ENCODE measurements at regions not wholly inside any gene's neighbourhood (a gene's known extent, or its start where the extent isn't known, plus 50 kb on each side); places are given as distances from the start of the nearest gene placed in this dataset.
"Not testable (repeated sequence)": the region's sequence is repeated elsewhere in the genome, so short reads cannot be mapped to it uniquely, and the experiment has no call there.

GRCh38 chr1:207250431-207250830 lies 71.0 kb upstream of the CD55 start:
- H3K4me1 ChIP-seq: no peaks in the 10 kb centered on the region
- H3K36me3 ChIP-seq: no peaks in the 10 kb centered on the region
- H3K4me3 ChIP-seq: no peak overlapping the region

DNA sequence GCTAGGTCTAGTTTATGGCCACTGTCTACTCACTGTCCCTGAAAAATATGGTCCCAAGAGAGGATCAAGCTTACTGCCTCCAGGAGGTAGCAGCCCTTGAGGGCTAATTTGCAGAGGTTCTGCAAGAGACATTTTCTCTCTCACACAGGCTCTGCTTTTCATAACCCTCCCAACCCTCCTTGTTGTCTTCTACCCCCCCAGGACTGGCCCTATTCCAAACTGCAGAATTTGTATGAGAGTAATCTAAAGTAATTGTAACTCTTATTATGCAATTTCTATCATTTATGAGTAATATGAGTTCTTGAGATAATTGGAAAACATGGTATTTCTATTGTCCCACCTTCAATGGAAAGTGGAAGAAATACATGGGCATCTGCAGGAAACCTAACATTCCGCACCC lies 70.4 kb upstream of the CD55 start:
- H3K27ac ChIP-seq: no peak overlapping the region
- peaks cover 0 to 15% (median 2%) of the 10 kb centered on the region in 4 donors for H3K9me3 ChIP-seq
- no peak overlapping the region for H3K4me3 ChIP-seq
- TF ChIP-seq CTCF (IDR thresholded peaks at IDR 0.05) (no peak), POLR2A (IDR thresholded peaks at IDR 0.05) (no peak), EP300 (IDR thresholded peaks at IDR 0.05) (no peak)
- no peak for DNase-seq (ENCODE audit: low spot score in 2 of 2)
- H3K4me1 ChIP-seq: no peaks in the 10 kb centered on the region
- 92 to 95% methylated on average over 1 of the region's 1 CpG for WGBS, 2 donors
- no peaks in the 10 kb centered on the region for H3K27me3 ChIP-seq
- no peaks in the 10 kb centered on the region for H3K36me3 ChIP-seq

More at GRCh38 chr1:207250431-207250830, 71.0 kb upstream of the CD55 start:
- no peak overlapping the region for H3K27ac ChIP-seq
- H3K27me3 ChIP-seq: no peaks in the 10 kb centered on the region
- DNase-seq (ENCODE audit: low spot score in 2 of 2): no peak
- TF ChIP-seq CTCF (IDR thresholded peaks at IDR 0.05): no peak
- no peak for TF ChIP-seq POLR2A (IDR thresholded peaks at IDR 0.05)
- TF ChIP-seq EP300 (IDR thresholded peaks at IDR 0.05): no peak
- H3K9me3 ChIP-seq: peaks cover 0 to 12% (median 2%) of the 10 kb centered on the region in 4 donors

DNA sequence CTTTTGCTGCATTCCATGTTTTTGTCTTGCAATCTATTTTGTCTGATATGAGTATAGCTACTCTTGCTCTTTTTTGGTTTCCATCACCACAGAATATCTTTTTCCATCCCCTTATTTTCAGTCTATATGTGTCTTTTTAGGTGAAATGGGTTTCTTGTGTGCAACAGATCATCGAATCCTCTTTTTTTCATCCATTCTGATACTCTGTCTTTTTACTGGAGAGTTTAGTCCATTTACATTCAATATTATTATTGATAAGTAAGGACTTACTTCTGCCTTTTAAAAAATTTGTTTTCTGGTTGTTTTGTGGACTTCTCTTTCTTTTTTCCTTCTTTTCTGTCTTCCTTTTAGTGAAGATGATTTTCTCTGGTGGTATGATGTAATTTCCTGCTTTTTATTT lies 64.6 kb upstream of the CD55 start:
- no peak overlapping the region for H3K27ac ChIP-seq
- no peak for DNase-seq (ENCODE audit: low spot score in 2 of 2)
- peaks cover 0 to 22% (median 2%) of the 10 kb centered on the region in 4 donors for H3K9me3 ChIP-seq
- H3K4me3 ChIP-seq: no peak overlapping the region
- no peaks in the 10 kb centered on the region for H3K4me1 ChIP-seq
- WGBS, 2 donors: 89 to 97% methylated on average over 1 of the region's 1 CpG
- H3K27me3 ChIP-seq: no peaks in the 10 kb centered on the region
- H3K36me3 ChIP-seq: no peaks in the 10 kb centered on the region
- no peak for TF ChIP-seq CTCF (IDR thresholded peaks at IDR 0.05)
- no peak for TF ChIP-seq POLR2A (IDR thresholded peaks at IDR 0.05)
- no peak for TF ChIP-seq EP300 (IDR thresholded peaks at IDR 0.05)

DNA sequence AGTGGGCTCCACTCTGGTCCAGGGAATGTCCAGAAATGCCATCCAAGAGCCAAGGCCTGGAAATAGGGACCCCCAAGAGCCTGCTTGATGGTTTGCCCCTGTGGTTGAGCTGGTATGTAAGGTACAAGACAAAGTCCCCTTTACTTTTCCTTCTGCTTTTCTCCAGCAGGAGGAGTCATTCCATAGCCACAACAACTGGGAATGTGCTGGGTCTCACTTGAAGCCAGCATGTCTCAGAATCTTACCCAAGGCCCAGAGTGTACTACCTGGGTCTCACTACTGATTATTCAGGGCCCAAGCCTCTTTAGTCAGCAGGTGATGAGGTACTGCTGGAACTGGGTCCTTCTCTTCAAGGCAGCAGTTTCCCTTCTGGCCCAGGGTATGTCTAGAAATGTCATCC lies 62.1 kb upstream of the CD55 start:
- Histone ChIP-seq H3K9me3 (peaks cover 0 to 14% (median 0%) of the 10 kb centered on the region in 4 donors), H3K4me3 (no peak overlapping the region), H3K27me3 (no peaks in the 10 kb centered on the region), H3K27ac (no peak overlapping the region), H3K36me3 (peaks cover 0 to 6% (median 0%) of the 10 kb centered on the region in 3 donors), H3K4me1 (no peaks in the 10 kb centered on the region)
- DNase-seq (ENCODE audit: low spot score in 2 of 2): no peak
- TF ChIP-seq POLR2A (IDR thresholded peaks at IDR 0.05) (no peak), CTCF (IDR thresholded peaks at IDR 0.05) (peak in 3 of 5 experiments; percentile 19 to 26 (median 20))

DNA sequence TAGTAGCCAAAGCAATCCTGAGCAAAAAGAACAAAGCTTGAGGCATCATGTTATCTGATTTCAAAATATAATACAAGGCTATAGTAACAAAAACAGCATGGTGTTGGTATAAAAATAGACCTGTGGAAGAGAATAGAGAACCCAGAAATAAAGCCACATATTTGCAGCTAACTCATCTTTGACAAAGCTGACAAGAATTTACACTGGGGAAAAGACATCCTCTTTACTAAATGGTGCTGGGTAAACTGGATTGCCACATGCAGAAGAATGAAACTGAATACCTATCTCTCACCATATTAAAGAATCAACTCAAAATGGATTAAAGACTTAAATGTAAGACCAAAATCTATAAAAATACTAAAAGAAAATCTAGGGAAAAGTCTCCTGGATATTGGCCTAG lies 59.5 kb upstream of the CD55 start:
- Histone ChIP-seq H3K4me3 (no peak overlapping the region), H3K27ac (no peak overlapping the region), H3K27me3 (no peaks in the 10 kb centered on the region), H3K36me3 (peaks cover 0 to 6% (median 0%) of the 10 kb centered on the region in 3 donors), H3K9me3 (peaks cover 0 to 4% (median 0%) of the 10 kb centered on the region in 4 donors), H3K4me1 (no peaks in the 10 kb centered on the region)
- DNase-seq (ENCODE audit: low spot score in 2 of 2): no peak
- no peak for TF ChIP-seq CTCF (IDR thresholded peaks at IDR 0.05)
- TF ChIP-seq POLR2A (IDR thresholded peaks at IDR 0.05): no peak
- no peak for TF ChIP-seq EP300 (IDR thresholded peaks at IDR 0.05)

DNA sequence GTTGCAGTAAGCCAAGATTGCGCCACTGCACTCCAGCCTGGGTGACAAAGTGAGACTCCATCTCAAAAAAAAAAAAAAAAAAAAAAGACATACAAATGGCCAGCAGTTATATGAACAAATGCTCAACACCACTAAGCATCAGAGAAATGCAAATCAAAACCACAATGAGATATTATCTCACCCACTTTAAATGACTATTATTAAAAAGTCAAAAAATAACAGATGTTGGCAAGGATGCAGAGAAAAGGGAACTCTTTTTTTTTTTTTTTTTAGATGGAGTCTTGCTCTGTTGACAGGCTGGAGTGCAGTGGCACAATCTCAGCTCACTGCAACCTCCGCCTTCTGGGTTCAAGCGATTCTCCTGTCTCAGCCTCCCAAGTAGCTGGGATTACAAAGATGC lies 58.6 kb upstream of the CD55 start:
- not testable (repeated sequence) for H3K4me3 ChIP-seq; DNase-seq (ENCODE audit: low spot score in 2 of 2); H3K27me3 ChIP-seq; H3K36me3 ChIP-seq; H3K9me3 ChIP-seq; H3K27ac ChIP-seq; H3K4me1 ChIP-seq
- WGBS, 2 donors: 94 to 100% methylated on average over 3 of the region's 3 CpGs
